ENCODE measurements at regions not wholly inside any gene's neighbourhood (a gene's known extent, or its start where the extent isn't known, plus 50 kb on each side); places are given as distances from the start of the nearest gene placed in this dataset.
"Not testable (repeated sequence)": the region's sequence is repeated elsewhere in the genome, so short reads cannot be mapped to it uniquely, and the experiment has no call there.

- Histone ChIP-seq H3K4me1 (no peaks in the 10 kb centered on the region), H3K4me3 (no peak overlapping the region), H3K27ac (no peak overlapping the region), H3K9me3 (no peaks in the 10 kb centered on the region), H3K27me3 (no peaks in the 10 kb centered on the region), H3K36me3 (no peaks in the 10 kb centered on the region)
- intact Hi-C loops (cut with DNase I) = no loop called here
- DNase-seq (ENCODE audit: low spot score in 2 of 2) = no peak
- no peak for TF ChIP-seq CTCF (IDR thresholded peaks at IDR 0.05)
Observed at GRCh38 chr1:112817555-112818373, 102.6 kb upstream of the PPM1J start.

GRCh38 chr1:112815376-112815775, 100.2 kb upstream of the PPM1J start:
- no peak for TF ChIP-seq CTCF (IDR thresholded peaks at IDR 0.05)
- intact Hi-C loops (cut with DNase I) = no loop called here
- DNase-seq (ENCODE audit: low spot score in 2 of 2) = no peak
- H3K4me1 ChIP-seq = no peaks in the 10 kb centered on the region
- H3K9me3 ChIP-seq = no peaks in the 10 kb centered on the region
- no peak overlapping the region for H3K4me3 ChIP-seq
- H3K27ac ChIP-seq = no peak overlapping the region
- no peaks in the 10 kb centered on the region for H3K36me3 ChIP-seq
- no peaks in the 10 kb centered on the region for H3K27me3 ChIP-seq

GRCh38 chr1:112814645-112815044, 99.5 kb upstream of the PPM1J start:
- intact Hi-C loops (cut with DNase I); H3K9me3 ChIP-seq; H3K36me3 ChIP-seq; DNase-seq (ENCODE audit: low spot score in 2 of 2); H3K4me1 ChIP-seq; H3K27me3 ChIP-seq; H3K27ac ChIP-seq; H3K4me3 ChIP-seq: not testable (repeated sequence)

GRCh38 chr1:112808861-112809684, 93.9 kb upstream of the PPM1J start:
- intact Hi-C loops (cut with DNase I) = no loop called here
- DNase-seq (ENCODE audit: low spot score in 2 of 2) = peak in 1 of 2 donors; percentile 83

GRCh38 chr1:112807999-112808398, 92.9 kb upstream of the PPM1J start:
- Histone ChIP-seq H3K4me1 (no peaks in the 10 kb centered on the region), H3K4me3 (no peak overlapping the region), H3K36me3 (no peaks in the 10 kb centered on the region), H3K9me3 (no peaks in the 10 kb centered on the region), H3K27ac (no peak overlapping the region), H3K27me3 (no peaks in the 10 kb centered on the region)
- intact Hi-C loops (cut with DNase I) = no loop called here
- no peak for DNase-seq (ENCODE audit: low spot score in 2 of 2)
- no peak for TF ChIP-seq CTCF (IDR thresholded peaks at IDR 0.05)

More at GRCh38 chr1:112808861-112809684, 93.9 kb upstream of the PPM1J start:
- H3K36me3 ChIP-seq = no peaks in the 10 kb centered on the region
- H3K4me3 ChIP-seq = no peak overlapping the region
- H3K9me3 ChIP-seq = no peaks in the 10 kb centered on the region
- no peaks in the 10 kb centered on the region for H3K4me1 ChIP-seq
- H3K27me3 ChIP-seq = no peaks in the 10 kb centered on the region
- no peak overlapping the region for H3K27ac ChIP-seq
- peak; percentile 40 to 71 (median 57) for TF ChIP-seq CTCF (IDR thresholded peaks at IDR 0.05)

GRCh38 chr1:112807117-112807516, 92.0 kb upstream of the PPM1J start:
- Histone ChIP-seq H3K9me3 (no peaks in the 10 kb centered on the region), H3K27ac (no peak overlapping the region), H3K27me3 (no peaks in the 10 kb centered on the region), H3K4me1 (no peaks in the 10 kb centered on the region), H3K4me3 (no peak overlapping the region), H3K36me3 (no peaks in the 10 kb centered on the region)
- TF ChIP-seq CTCF (IDR thresholded peaks at IDR 0.05) = no peak
- no peak for DNase-seq (ENCODE audit: low spot score in 2 of 2)
- intact Hi-C loops (cut with DNase I) = no loop called here

Data from ascending aorta (tissue), 2 donors.